H9 (cell line): ENCODE measurements at regions not wholly inside any gene's neighbourhood (a gene's known extent, or its start where the extent isn't known, plus 50 kb on each side); places are given as distances from the start of the nearest gene placed in this dataset.

Source experiments
- DNase-seq: peaks from one replicate; pipeline ENCODE4 v3.0.0-alpha.2; 2017
- H2AFZ ChIP-seq: one replicate; pipeline ENCODE4 v1.6.1; 2013; ENCODE audit warnings: mild to moderate bottlenecking, low read length, control low read depth, moderate library complexity
- H2AK5ac ChIP-seq: 2 replicates; pipeline ENCODE4 v1.6.1; 2013; ENCODE audit warnings: low read length, control low read depth, mixed read lengths; ENCODE audit not compliant: insufficient read length
- H2BK120ac ChIP-seq: one replicate; pipeline ENCODE4 v1.6.1; 2013; ENCODE audit warnings: low read depth, mild to moderate bottlenecking, low read length, control low read depth, inconsistent platforms; ENCODE audit not compliant: poor library complexity, severe bottlenecking
- H2BK12ac ChIP-seq: 2 replicates; pipeline ENCODE4 v1.6.1; 2013; ENCODE audit warnings: low read length, control low read depth, mixed read lengths, low read depth; ENCODE audit not compliant: insufficient read length
- H2BK15ac ChIP-seq: 2 replicates; pipeline ENCODE4 v1.6.1; 2013; ENCODE audit warnings: low read depth, low read length, control low read depth
- H2BK20ac ChIP-seq: one replicate; pipeline ENCODE4 v1.6.1; 2013; ENCODE audit warnings: low read depth, mild to moderate bottlenecking, low read length, control low read depth, inconsistent platforms; ENCODE audit not compliant: poor library complexity, severe bottlenecking
- H2BK5ac ChIP-seq: 2 replicates; pipeline ENCODE4 v1.6.1; 2013; ENCODE audit warnings: low read length, control low read depth, mixed read lengths; ENCODE audit not compliant: insufficient read length
- H3K14ac ChIP-seq: 2 replicates; pipeline ENCODE4 v1.6.1; 2013; ENCODE audit warnings: low read length, control low read depth; ENCODE audit not compliant: insufficient read depth
- H3K18ac ChIP-seq: 2 replicates; pipeline ENCODE4 v1.6.1; 2013; ENCODE audit warnings: low read depth, mild to moderate bottlenecking, mixed read lengths, low read length, control low read depth; ENCODE audit not compliant: insufficient read length
- H3K23ac ChIP-seq: 2 replicates; pipeline ENCODE4 v1.6.1; 2013; ENCODE audit warnings: low read length, control low read depth, mixed read lengths, low read depth; ENCODE audit not compliant: insufficient read length
- H3K23me2 ChIP-seq: 2 replicates; pipeline ENCODE4 v1.6.1; 2013; ENCODE audit warnings: low read depth, mild to moderate bottlenecking, mixed read lengths, low read length, control low read depth; ENCODE audit not compliant: insufficient read length, poor library complexity, severe bottlenecking
- H3K27ac ChIP-seq: 2 replicates; pipeline ENCODE4 v1.5.1; 2013; ENCODE audit warnings: low read length, control low read depth, mixed read lengths, low read depth; ENCODE audit not compliant: insufficient read length
- H3K27me3 ChIP-seq: 2 replicates; pipeline ENCODE4 v1.6.1; 2013; ENCODE audit warnings: low read length, control low read depth, inconsistent platforms; ENCODE audit not compliant: insufficient read depth
- H3K4ac ChIP-seq: 2 replicates; pipeline ENCODE4 v1.6.1; 2013; ENCODE audit warnings: low read depth, mild to moderate bottlenecking, control low read depth, inconsistent platforms, low read length, moderate library complexity
- H3K4me1 ChIP-seq: 2 replicates; pipeline ENCODE4 v1.6.1; 2013; ENCODE audit warnings: low read length, control low read depth, inconsistent platforms; ENCODE audit not compliant: insufficient read depth
- H3K4me2 ChIP-seq: 2 replicates; pipeline ENCODE4 v1.6.1; 2013; ENCODE audit warnings: low read length, control low read depth, mixed read lengths; ENCODE audit not compliant: insufficient read length, insufficient read depth
- H3K56ac ChIP-seq: 2 replicates; pipeline ENCODE4 v1.6.1; 2013; ENCODE audit warnings: low read depth, mild to moderate bottlenecking, mixed read lengths, low read length, control low read depth; ENCODE audit not compliant: insufficient read length
- H3K79me1 ChIP-seq: 2 replicates; pipeline ENCODE4 v1.6.1; 2013; ENCODE audit warnings: low read depth, mild to moderate bottlenecking, moderate library complexity, low read length, control low read depth, inconsistent platforms; ENCODE audit not compliant: insufficient read depth, poor library complexity, severe bottlenecking
- H3K79me2 ChIP-seq: 2 replicates; pipeline ENCODE4 v1.6.1; 2013; ENCODE audit warnings: low read length, control low read depth, inconsistent platforms; ENCODE audit not compliant: insufficient read depth
- H3K9ac ChIP-seq: 2 replicates; pipeline ENCODE4 v1.6.1; 2013; ENCODE audit warnings: low read length, control low read depth, mixed read lengths; ENCODE audit not compliant: insufficient read length; ENCODE audit errors: extremely low read depth
- H3K9me3 ChIP-seq: one replicate; pipeline ENCODE4 v1.6.1; 2013; ENCODE audit warnings: low read depth, low read length, inconsistent platforms; ENCODE audit not compliant: control insufficient read depth
- H3T11ph ChIP-seq: one replicate; pipeline ENCODE4 v1.6.1; 2013; ENCODE audit warnings: mild to moderate bottlenecking, low read length, control low read depth, inconsistent platforms
- H4K20me1 ChIP-seq: one replicate; pipeline ENCODE4 v1.6.1; 2013; ENCODE audit not compliant: control insufficient read depth, insufficient read length, insufficient read depth
- H4K5ac ChIP-seq: 2 replicates; pipeline ENCODE4 v1.6.1; 2013; ENCODE audit warnings: low read depth, mild to moderate bottlenecking, mixed read lengths, low read length, control low read depth; ENCODE audit not compliant: insufficient read length
- H4K8ac ChIP-seq: replicated peaks from 2 replicates; pipeline ENCODE4 v1.6.1; 2013; ENCODE audit warnings: low read length, control low read depth, mixed read lengths, low read depth; ENCODE audit not compliant: insufficient read length
- H4K91ac ChIP-seq: 2 replicates; pipeline ENCODE4 v1.6.1; 2013; ENCODE audit warnings: low read depth, mild to moderate bottlenecking, moderate library complexity, mixed read lengths, low read length, control low read depth; ENCODE audit not compliant: insufficient read length
- H3K27ac Mint-ChIP-seq, 3 experiments: 2 replicates in 2 of 3; 3 replicates in 1 of 3; pipeline ENCODE4 v1.8.0; 2020 to 2021; ENCODE audit warnings: mixed read lengths in 3 of 3, mild to moderate bottlenecking in 1 of 3, moderate library complexity in 1 of 3
- H3K27me3 Mint-ChIP-seq: 2 replicates; pipeline ENCODE4 v1.8.0; 2021; ENCODE audit warnings: low read depth, mild to moderate bottlenecking, moderate library complexity, mixed read lengths
- H3K36me3 Mint-ChIP-seq, 3 experiments: 2 replicates in 2 of 3; 3 replicates in 1 of 3; pipeline ENCODE4 v1.8.0; 2020 to 2021; ENCODE audit warnings: low read depth in 3 of 3, mixed read lengths in 3 of 3; ENCODE audit not compliant: insufficient read depth in 1 of 3
- H3K4me1 Mint-ChIP-seq, 2 experiments: 2 replicates each; pipeline ENCODE4 v1.8.0; 2020; ENCODE audit warnings: mixed read lengths in 2 of 2
- H3K4me3 Mint-ChIP-seq, 2 experiments: 2 replicates in 1 of 2; 3 replicates in 1 of 2; pipeline ENCODE4 v1.8.0; 2020 to 2021; ENCODE audit warnings: mild to moderate bottlenecking in 2 of 2, mixed read lengths in 2 of 2, moderate library complexity in 1 of 2
- H3K9me3 Mint-ChIP-seq, 2 experiments: 2 replicates in 1 of 2; 3 replicates in 1 of 2; pipeline ENCODE4 v1.8.0; 2020; ENCODE audit warnings: mild to moderate bottlenecking in 2 of 2, mixed read lengths in 2 of 2, moderate library complexity in 1 of 2
- CTCF ChIP-seq: fragments of 200-600 bp; sonication (generic); conservative IDR thresholded peaks from 3 replicates; pipeline ENCODE4 v1.8.0; 2021; ENCODE audit warnings: antibody characterized with exemption, mild to moderate bottlenecking
- WGBS: extraction: QIAGEN DNeasy Blood & Tissue Kit; methylation state at CpG from one replicate; pipeline ENCODE4 v1.1.7; 2013; ENCODE audit warnings: missing lambda C conversion rate, low lambda C conversion rate, mixed read lengths; ENCODE audit not compliant: insufficient read length; ENCODE audit errors: extremely low coverage; 5-methylcytosine and 5-hydroxymethylcytosine counted together

- H3K4me1 ChIP-seq = peaks cover 3% of the 10 kb centered on the region; the same call in 1 of the 2 replicates
- H2BK15ac ChIP-seq = no peak overlapping the region
- DNase-seq = no peak
- no peaks in the 10 kb centered on the region; a peak in 1 of 5 replicates for H3K9me3 Mint-ChIP-seq
- no peak overlapping the region for H2BK12ac ChIP-seq
- H2AK5ac ChIP-seq = no peak overlapping the region
- H4K91ac ChIP-seq = no peak overlapping the region
- H3K14ac ChIP-seq = no peak overlapping the region
- H3K18ac ChIP-seq = no peak overlapping the region
- H3K79me2 ChIP-seq = no peaks in the 10 kb centered on the region
- no peaks in the 10 kb centered on the region for H3K79me1 ChIP-seq
- no peak overlapping the region for H3K27ac ChIP-seq
- H4K8ac ChIP-seq = no peak overlapping the region
- no peak overlapping the region for H2BK5ac ChIP-seq
- WGBS = no CpG with 5 or more reads among the region's 2 CpGs
- no peak overlapping the region for H3T11ph ChIP-seq
- no peak overlapping the region for H3K4ac ChIP-seq
- no peak overlapping the region for H3K4me2 ChIP-seq
- H3K36me3 Mint-ChIP-seq = no peaks in the 10 kb centered on the region
- no peak overlapping the region for H2BK20ac ChIP-seq
- no peak overlapping the region for H3K56ac ChIP-seq
- H3K4me3 Mint-ChIP-seq = no peak overlapping the region
- no peak overlapping the region for H3K27ac Mint-ChIP-seq
- H4K20me1 ChIP-seq = no peaks in the 10 kb centered on the region
- no peak overlapping the region for H4K5ac ChIP-seq
- H3K9me3 ChIP-seq = no peaks in the 10 kb centered on the region
- no peak overlapping the region for H2AFZ ChIP-seq
- H3K9ac ChIP-seq = no peak overlapping the region
- no peaks in the 10 kb centered on the region for H3K23me2 ChIP-seq
- no peak for TF ChIP-seq CTCF
- H2BK120ac ChIP-seq = no peak overlapping the region
- H3K23ac ChIP-seq = no peak overlapping the region
- H3K27me3 ChIP-seq = no peaks in the 10 kb centered on the region
- peaks cover 4 to 8% of the 10 kb centered on the region in 2 experiments for H3K4me1 Mint-ChIP-seq
- H3K27me3 Mint-ChIP-seq = peaks cover 13% of the 10 kb centered on the region
Measured at GRCh38 chr7:26472971-26473370, 181.3 kb downstream of the SNX10 start.
